Caco-2 (cell line): ENCODE measurements at regions not wholly inside any gene's neighbourhood (a gene's known extent, or its start where the extent isn't known, plus 50 kb on each side); places are given as distances from the start of the nearest gene placed in this dataset.

Experiments
- BruUV-seq: library from RNA; stranded (reverse); fragments of 400-500 nt; replicated peaks from 2 replicates; lab custom pipeline; 2021; lab: Mats Ljungman, UMichigan
- CTCF ChIA-PET: fragments of 300-600 bp; sonication (Branson Sonifier 250); formaldehyde crosslinking; loops from one replicate; lab custom pipeline; 2022; ENCODE audit warnings: antibody characterized with exemption; lab: Charles Lee
- POLR2A ChIA-PET: fragments of 300-600 bp; sonication (Branson Sonifier 250); formaldehyde crosslinking; loops from one replicate; lab custom pipeline; 2022; ENCODE audit warnings: antibody characterized with exemption; lab: Charles Lee
- DNase-seq, 2 experiments: peaks; one replicate each; pipeline versions ENCODE4 v3.0.0 to v3.0.0-alpha.2; 2020 to 2022
- H3K27me3 ChIP-seq: replicated peaks from 2 replicates; pipeline ENCODE4 v1.6.0; 2011; ENCODE audit warnings: low read length; ENCODE audit not compliant: control insufficient read depth, insufficient read depth
- H3K36me3 ChIP-seq: 2 replicates; pipeline ENCODE4 v1.5.1; 2011; ENCODE audit warnings: low read length; ENCODE audit not compliant: control insufficient read depth, insufficient read depth
- H3K4me1 ChIP-seq: fragments of 250-450 bp; sonication (Bioruptor Pico); 2 replicates; pipeline ENCODE4 v1.5.1; 2020; ENCODE audit warnings: mild to moderate bottlenecking
- H3K4me3 ChIP-seq: 2 replicates; pipeline ENCODE4 v1.5.1; 2011; ENCODE audit warnings: low read depth, mild to moderate bottlenecking, control low read depth, low read length
- H3K9me3 ChIP-seq: fragments of 250-450 bp; sonication (Bioruptor Pico); 2 replicates; pipeline ENCODE4 v1.5.1; 2020; ENCODE audit warnings: mild to moderate bottlenecking, moderate library complexity
- H3K27ac Mint-ChIP-seq: one replicate; pipeline ENCODE4 v1.8.0; 2022; ENCODE audit warnings: mixed read lengths; ENCODE audit not compliant: unreplicated experiment
- H3K27me3 Mint-ChIP-seq: one replicate; pipeline ENCODE4 v1.8.0; 2022; ENCODE audit warnings: mixed read lengths; ENCODE audit not compliant: insufficient read depth, unreplicated experiment
- H3K36me3 Mint-ChIP-seq: one replicate; pipeline ENCODE4 v1.8.0; 2022; ENCODE audit warnings: mild to moderate bottlenecking, mixed read lengths; ENCODE audit not compliant: insufficient read depth, unreplicated experiment
- H3K4me1 Mint-ChIP-seq: one replicate; pipeline ENCODE4 v1.8.0; 2022; ENCODE audit warnings: low read depth, mixed read lengths; ENCODE audit not compliant: unreplicated experiment
- H3K4me3 Mint-ChIP-seq: one replicate; pipeline ENCODE4 v1.8.0; 2022; ENCODE audit warnings: mild to moderate bottlenecking, moderate library complexity, mixed read lengths; ENCODE audit not compliant: unreplicated experiment
- H3K9me3 Mint-ChIP-seq: one replicate; pipeline ENCODE4 v1.8.0; 2022; ENCODE audit warnings: mixed read lengths; ENCODE audit not compliant: unreplicated experiment
- intact Hi-C: fragments of 100-400 bp; cut with micrococcal nuclease; formaldehyde crosslinking; loops from one replicate; pipeline ENCODE4 v1.10.0; 2022; ENCODE audit not compliant: unreplicated experiment
- TF ChIP-seq, protein P1 (sequence below), 2 experiments: fragments of 200-600 bp in 1 of 2; IDR thresholded peaks; 1 replicate in 1 of 2; 2 replicates in 1 of 2; pipeline versions ENCODE4 v1.5.1 to v1.8.0; 2011 to 2022; ENCODE audit warnings: antibody characterized with exemption in 1 of 2, control low read depth in 1 of 2, inconsistent platforms in 1 of 2, low read depth in 1 of 2, low read length in 1 of 2, mild to moderate bottlenecking in 1 of 2, moderate library complexity in 1 of 2; ENCODE audit not compliant: insufficient read depth in 1 of 2, severe bottlenecking in 1 of 2, unreplicated experiment in 1 of 2

DNA sequence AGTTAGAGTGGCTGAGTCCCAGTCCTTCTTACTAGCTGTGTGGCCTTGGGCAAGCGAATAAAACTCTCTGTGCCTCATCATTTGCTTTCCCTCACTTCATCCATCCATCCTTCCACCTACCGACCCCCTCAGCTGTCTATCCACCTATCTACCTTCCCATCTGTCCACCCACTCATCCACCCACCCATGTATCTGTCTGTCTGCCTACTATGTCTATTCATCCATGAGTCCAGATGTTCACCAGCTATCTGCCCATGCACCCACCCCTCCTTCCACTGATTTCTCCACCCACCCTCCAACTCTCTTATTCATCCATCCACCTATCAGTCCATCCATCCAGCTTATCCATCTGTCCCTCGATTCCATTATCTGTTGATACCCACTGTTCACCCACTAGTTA lies 60.4 kb upstream of the ATP2B2 start:
- Mint-ChIP-seq H3K9me3 (no peaks in the 10 kb centered on the region), H3K27me3 (peaks cover 12% of the 10 kb centered on the region), H3K27ac (no peak overlapping the region), H3K4me3 (no peak overlapping the region), H3K36me3 (no peaks in the 10 kb centered on the region), H3K4me1 (no peaks in the 10 kb centered on the region)
- Histone ChIP-seq H3K9me3 (no peaks in the 10 kb centered on the region), H3K4me3 (no peak overlapping the region), H3K27me3 (no peaks in the 10 kb centered on the region), H3K36me3 (no peaks in the 10 kb centered on the region), H3K4me1 (no peaks in the 10 kb centered on the region)
- BruUV-seq = no TSS peak
- TF ChIP-seq, protein P1, sequence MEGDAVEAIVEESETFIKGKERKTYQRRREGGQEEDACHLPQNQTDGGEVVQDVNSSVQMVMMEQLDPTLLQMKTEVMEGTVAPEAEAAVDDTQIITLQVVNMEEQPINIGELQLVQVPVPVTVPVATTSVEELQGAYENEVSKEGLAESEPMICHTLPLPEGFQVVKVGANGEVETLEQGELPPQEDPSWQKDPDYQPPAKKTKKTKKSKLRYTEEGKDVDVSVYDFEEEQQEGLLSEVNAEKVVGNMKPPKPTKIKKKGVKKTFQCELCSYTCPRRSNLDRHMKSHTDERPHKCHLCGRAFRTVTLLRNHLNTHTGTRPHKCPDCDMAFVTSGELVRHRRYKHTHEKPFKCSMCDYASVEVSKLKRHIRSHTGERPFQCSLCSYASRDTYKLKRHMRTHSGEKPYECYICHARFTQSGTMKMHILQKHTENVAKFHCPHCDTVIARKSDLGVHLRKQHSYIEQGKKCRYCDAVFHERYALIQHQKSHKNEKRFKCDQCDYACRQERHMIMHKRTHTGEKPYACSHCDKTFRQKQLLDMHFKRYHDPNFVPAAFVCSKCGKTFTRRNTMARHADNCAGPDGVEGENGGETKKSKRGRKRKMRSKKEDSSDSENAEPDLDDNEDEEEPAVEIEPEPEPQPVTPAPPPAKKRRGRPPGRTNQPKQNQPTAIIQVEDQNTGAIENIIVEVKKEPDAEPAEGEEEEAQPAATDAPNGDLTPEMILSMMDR (IDR thresholded peaks at IDR 0.05; ENCODE audit: insufficient read depth in 1 of 2, low read depth in 1 of 2, low read length in 1 of 2, severe bottlenecking in 1 of 2, unreplicated experiment in 1 of 2) = no peak
- ChIA-PET CTCF (no interaction called here), POLR2A (no interaction called here)
- no peak for DNase-seq
- intact Hi-C loops = no loop called here

DNA sequence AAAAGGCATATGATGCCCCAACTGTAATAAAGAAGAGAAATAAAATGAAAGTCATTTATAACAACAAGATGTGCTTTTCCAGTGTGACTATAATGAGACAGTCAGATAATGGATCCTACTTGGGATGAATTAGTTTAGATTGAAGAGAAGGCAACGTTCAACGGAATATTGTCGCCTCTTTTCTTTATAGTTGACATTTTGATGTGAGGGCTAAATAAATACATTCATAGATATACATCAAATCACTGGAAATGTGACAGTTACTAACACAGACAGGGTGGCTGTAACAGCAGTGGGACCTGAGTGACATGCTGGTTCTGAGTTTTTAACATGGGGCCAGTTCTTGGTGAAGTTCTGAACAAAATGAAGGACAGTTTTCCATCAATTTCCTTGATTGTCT lies 61.1 kb upstream of the ATP2B2 start:
- Mint-ChIP-seq H3K4me3 (no peak overlapping the region), H3K27ac (no peak overlapping the region), H3K9me3 (no peaks in the 10 kb centered on the region), H3K4me1 (no peaks in the 10 kb centered on the region), H3K27me3 (peaks cover 8% of the 10 kb centered on the region), H3K36me3 (no peaks in the 10 kb centered on the region)
- TF ChIP-seq, protein P1 (IDR thresholded peaks at IDR 0.05; ENCODE audit: insufficient read depth in 1 of 2, low read depth in 1 of 2, low read length in 1 of 2, severe bottlenecking in 1 of 2, unreplicated experiment in 1 of 2) = no peak
- DNase-seq = no peak
- Histone ChIP-seq H3K27me3 (no peaks in the 10 kb centered on the region), H3K4me3 (no peak overlapping the region), H3K36me3 (no peaks in the 10 kb centered on the region), H3K4me1 (no peaks in the 10 kb centered on the region), H3K9me3 (no peaks in the 10 kb centered on the region)
- intact Hi-C loops = no loop called here
- ChIA-PET CTCF (no interaction called here), POLR2A (no interaction called here)
- BruUV-seq = no TSS peak

DNA sequence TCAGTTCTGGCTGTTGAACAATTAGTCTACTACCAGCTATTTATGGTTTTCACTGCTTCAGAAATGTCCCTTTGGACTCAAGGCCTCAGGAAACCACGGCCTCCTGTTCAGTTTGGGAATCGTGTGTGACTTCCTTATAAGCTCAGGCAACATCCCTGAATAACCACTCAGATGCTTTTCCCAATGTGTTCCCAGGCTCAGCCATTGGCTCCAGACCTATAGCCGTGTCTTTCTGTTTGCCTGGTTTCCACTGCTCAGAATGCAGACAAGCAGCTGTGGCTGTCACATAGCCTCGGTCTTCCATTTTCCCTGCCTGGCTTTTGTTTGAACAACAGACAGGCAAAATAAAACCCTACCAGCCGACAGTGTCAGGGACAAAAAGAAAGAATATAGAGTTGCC lies 63.2 kb upstream of the ATP2B2 start:
- Histone ChIP-seq H3K9me3 (no peaks in the 10 kb centered on the region), H3K27me3 (no peaks in the 10 kb centered on the region; the same call in 1 of the 2 replicates), H3K4me3 (no peak overlapping the region), H3K36me3 (no peaks in the 10 kb centered on the region), H3K4me1 (no peaks in the 10 kb centered on the region)
- no peak overlapping the region for H3K4me3 Mint-ChIP-seq
- intact Hi-C loops = no loop called here
- H3K27ac Mint-ChIP-seq = no peak overlapping the region
- no peaks in the 10 kb centered on the region for H3K36me3 Mint-ChIP-seq
- TF ChIP-seq, protein P1 (IDR thresholded peaks at IDR 0.05; ENCODE audit: insufficient read depth in 1 of 2, low read depth in 1 of 2, low read length in 1 of 2, severe bottlenecking in 1 of 2, unreplicated experiment in 1 of 2) = no peak
- CTCF ChIA-PET = no interaction called here
- H3K9me3 Mint-ChIP-seq = no peaks in the 10 kb centered on the region
- BruUV-seq = no TSS peak
- no peaks in the 10 kb centered on the region for H3K4me1 Mint-ChIP-seq
- POLR2A ChIA-PET = no interaction called here
- DNase-seq = no peak
- peaks cover 7% of the 10 kb centered on the region for H3K27me3 Mint-ChIP-seq
